Loucy (cell line): ENCODE measurements at regions not wholly inside any gene's neighbourhood (a gene's known extent, or its start where the extent isn't known, plus 50 kb on each side); places are given as distances from the start of the nearest gene placed in this dataset.

Experiments
- H2AFZ ChIP-seq: fragments of 200-600 bp; sonication (generic); 2 replicates; pipeline ENCODE4 v1.6.0; 2016; ENCODE audit warnings: antibody characterized with exemption, mild to moderate bottlenecking, low read length, moderate library complexity
- H3F3A ChIP-seq: fragments of 200-600 bp; 2 replicates; pipeline ENCODE4 v1.6.0; 2016; ENCODE audit warnings: antibody characterized with exemption, low read depth, mild to moderate bottlenecking
- H3K27me3 ChIP-seq: fragments of 200-600 bp; sonication (generic); 2 replicates; pipeline ENCODE4 v1.6.1; 2014; ENCODE audit warnings: low read length, mild to moderate bottlenecking; ENCODE audit not compliant: insufficient read depth, poor library complexity, severe bottlenecking
- H3K36me3 ChIP-seq: fragments of 200-600 bp; sonication (generic); 2 replicates; pipeline ENCODE4 v1.6.1; 2016; ENCODE audit warnings: low read length; ENCODE audit not compliant: insufficient read depth
- H3K4me1 ChIP-seq: fragments of 200-600 bp; sonication (generic); 2 replicates; pipeline ENCODE4 v1.5.1; 2014; ENCODE audit warnings: low read length, mild to moderate bottlenecking; ENCODE audit not compliant: insufficient read depth, poor library complexity, severe bottlenecking
- H3K4me2 ChIP-seq: fragments of 200-600 bp; sonication (generic); 2 replicates; pipeline ENCODE4 v1.6.0; 2014; ENCODE audit warnings: antibody characterized with exemption, low read length, low read depth, mild to moderate bottlenecking; ENCODE audit not compliant: poor library complexity, severe bottlenecking
- H3K4me3 ChIP-seq: fragments of 200-600 bp; sonication (generic); 2 replicates; pipeline ENCODE4 v1.5.1; 2014; ENCODE audit warnings: low read length, mild to moderate bottlenecking, mixed read lengths; ENCODE audit not compliant: poor library complexity, severe bottlenecking
- H3K79me2 ChIP-seq: fragments of 200-600 bp; sonication (generic); 2 replicates; pipeline ENCODE4 v1.6.1; 2014; ENCODE audit warnings: low read length; ENCODE audit not compliant: insufficient read depth
- H3K9ac ChIP-seq: fragments of 200-600 bp; sonication (generic); 2 replicates; pipeline ENCODE4 v1.6.0; 2014; ENCODE audit warnings: mild to moderate bottlenecking, low read depth, low read length, moderate library complexity; ENCODE audit not compliant: poor library complexity, severe bottlenecking
- H3K9me2 ChIP-seq: fragments of 200-600 bp; sonication (generic); replicated peaks from 2 replicates; pipeline ENCODE4 v1.6.1; 2016; ENCODE audit warnings: low read depth, low read length, mixed read lengths
- H3K9me3 ChIP-seq: fragments of 200-600 bp; sonication (generic); 2 replicates; pipeline ENCODE4 v1.6.1; 2014; ENCODE audit warnings: mild to moderate bottlenecking, antibody characterized with exemption, low read length, low read depth; ENCODE audit not compliant: insufficient read depth
- H4K20me1 ChIP-seq: fragments of 200-600 bp; sonication (generic); 2 replicates; pipeline ENCODE4 v1.6.0; 2014; ENCODE audit warnings: antibody characterized with exemption, low read length, mild to moderate bottlenecking; ENCODE audit not compliant: insufficient read depth, poor library complexity, severe bottlenecking
- CTCF ChIP-seq: fragments of 200-600 bp; sonication (generic); conservative IDR thresholded peaks from 2 replicates; pipeline ENCODE4 v1.5.1; 2014; ENCODE audit warnings: mild to moderate bottlenecking, antibody characterized with exemption, low read length
- EZH2phosphoT487 ChIP-seq: fragments of 200-600 bp; IDR thresholded peaks from 2 replicates; pipeline ENCODE4 v1.6.1; 2018; ENCODE audit warnings: antibody characterized with exemption, mild to moderate bottlenecking, moderate library complexity, borderline replicate concordance

DNA sequence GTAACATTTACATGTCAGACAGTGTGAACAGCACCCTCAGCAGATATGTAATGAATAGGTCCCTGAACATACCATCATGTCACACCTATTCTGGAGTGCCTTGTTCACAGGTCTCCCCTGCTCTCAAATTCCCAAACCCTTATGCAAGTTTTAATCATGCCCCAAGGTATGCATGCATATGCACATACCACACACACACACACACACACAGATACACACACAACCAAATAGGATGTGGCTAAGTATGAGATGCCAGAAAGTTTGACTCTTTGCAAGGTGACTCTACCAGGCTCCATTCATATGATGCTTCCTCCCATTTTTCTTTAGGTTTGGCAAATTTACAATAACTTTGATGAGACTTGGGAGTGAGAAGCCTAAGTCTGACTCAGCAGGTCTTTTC, 243.8 kb upstream of the IRAK1BP1 start:
- no peak overlapping the region for H3K9ac ChIP-seq
- H3F3A ChIP-seq, result no peaks in the 10 kb centered on the region
- no peak overlapping the region for H3K4me2 ChIP-seq
- no peak overlapping the region for H3K4me3 ChIP-seq
- TF ChIP-seq CTCF, result no peak
- TF ChIP-seq EZH2phosphoT487, result no peak
- no peaks in the 10 kb centered on the region for H3K9me3 ChIP-seq
- no peaks in the 10 kb centered on the region for H3K27me3 ChIP-seq
- no peaks in the 10 kb centered on the region for H3K9me2 ChIP-seq
- H3K79me2 ChIP-seq, result no peaks in the 10 kb centered on the region
- no peaks in the 10 kb centered on the region for H3K4me1 ChIP-seq
- H2AFZ ChIP-seq, result no peak overlapping the region
- no peaks in the 10 kb centered on the region for H4K20me1 ChIP-seq
- H3K36me3 ChIP-seq, result no peaks in the 10 kb centered on the region

DNA sequence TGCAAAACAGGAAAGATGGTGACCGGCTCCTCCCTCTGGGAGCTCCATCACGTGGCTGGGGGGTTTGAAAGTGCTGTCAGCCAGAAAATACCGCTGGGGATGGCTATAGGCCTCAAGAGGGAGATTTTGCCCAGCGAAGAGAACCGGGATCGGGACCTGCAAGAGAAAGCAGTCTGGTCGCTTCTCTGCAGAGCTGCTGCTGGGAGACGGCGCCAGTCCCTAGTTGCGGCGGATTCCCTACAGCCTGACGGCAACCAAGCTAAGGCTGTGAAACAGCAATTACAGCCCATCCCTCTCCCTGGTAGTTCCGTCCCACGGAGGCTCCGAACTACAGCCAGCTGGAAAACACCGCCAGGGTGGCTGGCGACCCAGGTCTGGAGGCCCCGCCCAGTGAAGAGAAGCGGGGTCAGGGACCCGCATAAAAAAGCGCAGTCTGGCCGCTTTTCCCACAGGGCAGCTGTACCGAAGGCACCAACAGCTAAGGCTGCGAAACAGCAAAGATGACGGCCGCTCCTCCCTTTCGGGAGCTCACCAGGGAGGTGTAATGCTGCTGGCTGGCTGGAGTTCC, 238.1 kb upstream of the IRAK1BP1 start:
- H3K27me3 ChIP-seq, result no peaks in the 10 kb centered on the region
- H3K9ac ChIP-seq, result no peak overlapping the region
- no peaks in the 10 kb centered on the region for H3K4me1 ChIP-seq
- H4K20me1 ChIP-seq, result no peaks in the 10 kb centered on the region
- no peaks in the 10 kb centered on the region for H3F3A ChIP-seq
- no peaks in the 10 kb centered on the region for H3K9me3 ChIP-seq
- H3K9me2 ChIP-seq, result no peaks in the 10 kb centered on the region
- H3K4me2 ChIP-seq, result no peak overlapping the region
- no peaks in the 10 kb centered on the region for H3K79me2 ChIP-seq
- no peaks in the 10 kb centered on the region for H3K36me3 ChIP-seq
- no peak overlapping the region for H3K4me3 ChIP-seq
- H2AFZ ChIP-seq, result no peak overlapping the region
- TF ChIP-seq EZH2phosphoT487, result no peak
- TF ChIP-seq CTCF, result no peak

GRCh38 chr6:78629836-78630235, 237.5 kb upstream of the IRAK1BP1 start:
- no peak for TF ChIP-seq EZH2phosphoT487
- no peak for TF ChIP-seq CTCF
- no peak overlapping the region for H3K4me3 ChIP-seq
- H3K79me2 ChIP-seq, result no peaks in the 10 kb centered on the region
- H3K27me3 ChIP-seq, result no peaks in the 10 kb centered on the region
- H2AFZ ChIP-seq, result no peak overlapping the region
- H3K4me2 ChIP-seq, result no peak overlapping the region
- H3F3A ChIP-seq, result no peaks in the 10 kb centered on the region
- no peak overlapping the region for H3K9ac ChIP-seq
- H3K9me3 ChIP-seq, result no peaks in the 10 kb centered on the region
- H4K20me1 ChIP-seq, result no peaks in the 10 kb centered on the region
- H3K9me2 ChIP-seq, result no peaks in the 10 kb centered on the region
- H3K36me3 ChIP-seq, result no peaks in the 10 kb centered on the region
- H3K4me1 ChIP-seq, result no peaks in the 10 kb centered on the region
